B cell (primary cell): ENCODE measurements at regions not wholly inside any gene's neighbourhood (a gene's known extent, or its start where the extent isn't known, plus 50 kb on each side); places are given as distances from the start of the nearest gene placed in this dataset.

Experiments
- EZH2 ChIP-seq: IDR thresholded peaks from 2 replicates; pipeline ENCODE4 v1.6.1; 2012; ENCODE audit warnings: borderline replicate concordance, low read depth, mild to moderate bottlenecking, moderate library complexity, low read length; ENCODE audit not compliant: insufficient read depth, poor library complexity, severe bottlenecking
- TF ChIP-seq, protein P1 (sequence below): fragments of 200-600 bp; IDR thresholded peaks from one replicate; pipeline ENCODE4 v1.8.0; 2022; ENCODE audit warnings: antibody characterized with exemption, mild to moderate bottlenecking

- TF ChIP-seq, protein P1, sequence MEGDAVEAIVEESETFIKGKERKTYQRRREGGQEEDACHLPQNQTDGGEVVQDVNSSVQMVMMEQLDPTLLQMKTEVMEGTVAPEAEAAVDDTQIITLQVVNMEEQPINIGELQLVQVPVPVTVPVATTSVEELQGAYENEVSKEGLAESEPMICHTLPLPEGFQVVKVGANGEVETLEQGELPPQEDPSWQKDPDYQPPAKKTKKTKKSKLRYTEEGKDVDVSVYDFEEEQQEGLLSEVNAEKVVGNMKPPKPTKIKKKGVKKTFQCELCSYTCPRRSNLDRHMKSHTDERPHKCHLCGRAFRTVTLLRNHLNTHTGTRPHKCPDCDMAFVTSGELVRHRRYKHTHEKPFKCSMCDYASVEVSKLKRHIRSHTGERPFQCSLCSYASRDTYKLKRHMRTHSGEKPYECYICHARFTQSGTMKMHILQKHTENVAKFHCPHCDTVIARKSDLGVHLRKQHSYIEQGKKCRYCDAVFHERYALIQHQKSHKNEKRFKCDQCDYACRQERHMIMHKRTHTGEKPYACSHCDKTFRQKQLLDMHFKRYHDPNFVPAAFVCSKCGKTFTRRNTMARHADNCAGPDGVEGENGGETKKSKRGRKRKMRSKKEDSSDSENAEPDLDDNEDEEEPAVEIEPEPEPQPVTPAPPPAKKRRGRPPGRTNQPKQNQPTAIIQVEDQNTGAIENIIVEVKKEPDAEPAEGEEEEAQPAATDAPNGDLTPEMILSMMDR: no peak
- no peak for TF ChIP-seq EZH2
Measured at GRCh38 chr1:228839656-228840055, 104.4 kb downstream of the RHOU start.
